ENCODE measurements at regions not wholly inside any gene's neighbourhood (a gene's known extent, or its start where the extent isn't known, plus 50 kb on each side); places are given as distances from the start of the nearest gene placed in this dataset.

DNA sequence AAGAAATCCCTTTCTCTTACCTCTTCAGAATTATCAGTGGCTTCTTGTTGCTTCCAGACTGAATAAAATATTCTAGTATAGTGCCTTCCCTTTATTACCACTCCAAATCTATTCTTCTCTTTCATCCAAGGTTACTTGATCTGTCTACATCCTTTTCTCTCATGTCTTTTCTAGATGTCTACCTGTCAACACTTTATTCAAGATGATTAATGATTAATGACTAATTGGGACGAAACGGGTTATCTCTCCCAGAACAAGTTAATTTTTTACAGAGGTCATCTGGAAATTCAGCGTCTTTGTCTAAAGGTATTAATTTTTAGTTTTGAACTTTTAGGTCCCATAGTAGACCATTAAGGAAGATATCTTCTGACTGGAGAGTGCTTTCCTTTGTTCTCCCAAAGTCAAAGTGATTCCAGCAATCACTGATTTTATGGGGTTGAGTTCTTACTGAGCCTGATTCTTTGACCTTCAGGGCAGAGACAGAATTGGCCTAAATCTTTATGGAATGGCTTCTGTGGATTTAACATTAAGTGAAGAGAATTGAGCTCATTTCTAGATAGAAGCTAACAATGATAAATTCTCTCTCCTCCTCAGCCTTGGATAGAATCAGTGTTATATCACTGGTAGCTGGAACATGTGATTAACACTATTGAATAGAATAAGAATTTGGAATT is 335.4 kb upstream of the TEX13C start:
- DNase-seq (ENCODE audit: extremely low read depth in 1 of 2, low read depth in 1 of 2), result no peak

- no peak for DNase-seq (ENCODE audit: extremely low read depth in 1 of 2, low read depth in 1 of 2)
Measured at GRCh38 chrX:124986284-124986683, 333.4 kb upstream of the TEX13C start.

DNA sequence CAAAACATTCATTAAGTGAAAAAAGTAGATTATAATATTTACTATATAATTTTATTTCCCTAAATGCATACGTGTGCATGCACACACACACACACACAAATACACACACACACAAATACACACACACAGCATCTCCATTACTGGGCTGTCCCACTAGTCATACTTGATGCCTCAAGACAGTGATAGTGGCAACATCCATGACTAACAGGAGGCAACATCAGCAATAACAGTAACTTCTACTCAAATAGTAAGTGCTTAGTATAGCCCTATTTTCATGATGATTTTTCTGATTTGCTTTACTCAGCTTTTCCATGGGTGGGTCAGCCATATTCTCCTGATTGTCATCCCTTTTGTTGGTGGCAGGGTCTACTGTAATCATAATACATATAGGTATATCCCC is 325.9 kb upstream of the TEX13C start:
- DNase-seq (ENCODE audit: extremely low read depth in 1 of 2, low read depth in 1 of 2), result no peak

GRCh38 chrX:124994404-124994803 is 325.3 kb upstream of the TEX13C start:
- no peak for DNase-seq (ENCODE audit: extremely low read depth in 1 of 2, low read depth in 1 of 2)

DNA sequence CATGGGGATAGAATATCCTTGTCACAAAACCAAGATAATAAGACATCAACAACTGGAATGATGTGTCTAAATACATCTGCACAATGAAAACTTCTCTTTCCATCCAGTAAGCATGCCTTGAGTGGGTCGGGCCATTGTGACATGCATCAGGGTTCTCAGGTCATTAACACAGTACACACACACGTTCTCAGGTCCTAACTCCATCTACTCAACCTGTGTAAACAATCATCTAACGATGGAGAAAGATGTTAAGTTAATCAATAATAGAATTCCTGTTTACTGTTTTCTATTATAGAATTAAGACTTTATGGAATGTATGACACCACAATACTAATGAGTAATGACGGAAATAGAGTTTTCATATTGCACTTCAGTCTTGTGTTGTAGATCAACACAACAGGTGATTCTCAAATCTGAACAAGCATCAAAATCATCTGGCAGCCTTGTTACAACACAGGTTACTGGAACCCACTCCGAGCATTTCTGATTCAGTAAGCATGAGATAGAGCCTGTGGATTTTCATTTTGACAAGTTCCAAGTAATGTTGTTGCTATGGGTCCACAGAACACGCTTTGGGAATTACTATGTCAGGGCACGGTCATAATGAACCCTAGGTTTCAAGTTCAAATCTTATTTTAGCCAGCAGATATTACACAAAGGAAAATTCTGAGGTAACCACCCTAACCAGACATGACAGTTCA is 315.8 kb upstream of the TEX13C start:
- DNase-seq (ENCODE audit: extremely low read depth in 1 of 2, low read depth in 1 of 2), result no peak

DNA sequence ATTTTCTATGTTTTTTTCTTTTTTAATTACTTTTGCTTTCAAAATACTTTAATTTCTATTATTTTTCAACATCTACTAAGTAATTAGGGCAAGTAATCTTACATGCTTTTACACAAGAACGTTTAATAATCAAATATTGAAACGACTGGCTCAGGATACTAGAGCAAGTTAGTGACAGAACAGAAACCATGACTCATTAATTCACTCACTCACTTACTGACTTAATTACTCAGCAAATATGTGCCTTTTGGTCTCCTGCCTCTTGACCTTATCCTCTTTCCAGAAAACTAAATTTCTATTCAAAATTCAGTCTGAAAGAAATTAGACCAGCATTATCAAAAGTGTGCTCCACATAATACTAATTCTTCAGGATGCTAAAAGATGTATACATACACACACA is 314.9 kb upstream of the TEX13C start:
- DNase-seq (ENCODE audit: extremely low read depth in 1 of 2, low read depth in 1 of 2), result no peak

- no peak for DNase-seq (ENCODE audit: extremely low read depth in 1 of 2, low read depth in 1 of 2)
Measured at GRCh38 chrX:125005863-125006262, 313.8 kb upstream of the TEX13C start.

- no peak for DNase-seq (ENCODE audit: extremely low read depth in 1 of 2, low read depth in 1 of 2)
Measured at GRCh38 chrX:125006704-125007103, 313.0 kb upstream of the TEX13C start.

DNA sequence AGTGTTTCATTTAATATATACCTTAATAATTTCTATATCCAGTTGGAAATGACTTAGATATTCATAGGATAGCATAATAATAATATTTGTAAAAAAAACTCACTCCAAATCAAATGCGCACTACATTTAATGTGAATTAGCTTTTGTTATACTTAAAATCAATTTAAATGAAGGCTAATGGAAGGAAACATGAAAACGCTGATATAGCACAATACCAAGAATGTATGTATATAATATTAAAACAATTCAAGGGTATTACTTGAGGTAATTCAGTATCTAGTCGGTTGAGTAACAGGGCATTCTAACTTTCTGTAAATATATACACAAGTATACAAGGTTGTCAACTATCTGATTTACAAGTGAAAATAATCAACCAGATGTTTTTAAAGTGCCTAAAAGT is 307.1 kb upstream of the TEX13C start:
- DNase-seq (ENCODE audit: extremely low read depth in 1 of 2, low read depth in 1 of 2), result no peak

GRCh38 chrX:125029131-125029530 is 290.5 kb upstream of the TEX13C start:
- DNase-seq (ENCODE audit: extremely low read depth in 1 of 2, low read depth in 1 of 2), result no peak

All from activated CD8-positive, alpha-beta memory T cell treated with anti-CD3 and anti-CD28 coated beads for 1 hour (primary cell).